HG03064 (cell line): ENCODE measurements at regions not wholly inside any gene's neighbourhood (a gene's known extent, or its start where the extent isn't known, plus 50 kb on each side); places are given as distances from the start of the nearest gene placed in this dataset.

Source experiments
- ATAC-seq: cut with Tn5 transposase; IDR thresholded peaks from one replicate; pipeline ENCODE4 v1.9.1; 2021; ENCODE audit warnings: low read depth; ENCODE audit not compliant: unreplicated experiment

DNA sequence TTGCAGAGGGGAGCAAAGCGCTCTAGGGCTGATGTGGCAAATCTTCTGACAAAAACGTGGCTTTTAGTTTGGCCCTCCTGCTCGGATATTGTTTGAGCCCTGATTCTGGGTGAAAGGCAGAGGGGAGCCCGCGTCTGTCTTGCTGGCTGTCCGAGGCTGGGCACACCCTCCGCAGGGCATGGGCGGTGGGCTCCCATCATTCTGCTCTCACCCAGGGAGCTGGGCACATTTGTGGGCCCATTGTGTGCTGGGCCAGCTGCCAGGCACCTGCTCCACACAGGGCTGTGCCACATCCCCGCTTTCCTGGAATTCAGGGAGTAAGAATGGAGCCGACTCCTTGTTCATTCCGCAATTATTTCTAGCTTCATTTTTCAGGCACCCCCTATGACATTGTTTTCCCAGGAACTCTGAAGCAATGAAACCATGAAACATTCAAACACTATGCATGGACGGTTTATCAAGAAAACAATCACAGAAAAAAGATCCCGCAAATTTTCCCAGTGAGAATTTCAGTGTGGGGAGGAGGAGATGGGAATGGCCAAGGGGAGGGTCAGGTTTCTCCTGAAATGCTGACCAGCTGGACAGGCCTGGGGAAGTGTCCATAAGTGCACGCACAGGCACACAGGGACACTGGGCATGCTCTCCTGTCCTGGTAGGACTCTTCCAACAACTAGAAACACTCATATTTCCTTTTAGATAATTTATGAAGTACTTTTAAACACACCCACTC is 341.1 kb downstream of the CXCL12 start:
- no peak for ATAC-seq

DNA sequence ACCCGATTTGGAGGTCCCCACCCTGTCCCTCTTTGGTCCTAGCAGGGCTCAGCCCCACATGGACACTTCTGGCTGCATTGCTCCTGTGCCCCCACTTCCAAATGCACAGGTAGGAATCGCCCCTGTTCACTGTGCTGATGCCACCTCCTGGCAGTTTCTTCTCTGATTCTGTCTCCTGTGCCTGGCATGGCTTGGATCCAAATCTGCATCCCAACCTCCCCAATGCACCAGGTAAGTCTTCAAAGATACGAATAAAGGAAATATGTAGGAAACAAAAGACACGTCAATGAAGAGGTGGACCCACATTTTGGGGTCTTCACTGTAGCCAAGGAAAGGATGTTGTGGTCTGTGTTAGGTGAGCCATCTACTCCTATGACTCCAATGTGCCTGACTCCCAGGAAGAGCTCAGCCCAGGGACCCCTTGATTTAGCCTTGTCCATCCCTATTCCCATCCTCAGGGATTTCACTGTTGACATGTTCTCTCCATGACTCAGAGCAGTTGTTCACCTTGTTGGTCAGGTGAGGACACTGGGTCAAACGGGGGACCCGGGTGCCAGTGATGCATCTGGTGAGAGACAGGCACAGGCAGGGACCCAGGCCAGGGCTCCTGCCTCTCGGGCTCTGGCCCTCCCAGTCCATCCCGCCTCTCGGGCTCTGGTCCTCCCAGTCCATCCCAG is 341.8 kb downstream of the CXCL12 start:
- no peak for ATAC-seq

DNA sequence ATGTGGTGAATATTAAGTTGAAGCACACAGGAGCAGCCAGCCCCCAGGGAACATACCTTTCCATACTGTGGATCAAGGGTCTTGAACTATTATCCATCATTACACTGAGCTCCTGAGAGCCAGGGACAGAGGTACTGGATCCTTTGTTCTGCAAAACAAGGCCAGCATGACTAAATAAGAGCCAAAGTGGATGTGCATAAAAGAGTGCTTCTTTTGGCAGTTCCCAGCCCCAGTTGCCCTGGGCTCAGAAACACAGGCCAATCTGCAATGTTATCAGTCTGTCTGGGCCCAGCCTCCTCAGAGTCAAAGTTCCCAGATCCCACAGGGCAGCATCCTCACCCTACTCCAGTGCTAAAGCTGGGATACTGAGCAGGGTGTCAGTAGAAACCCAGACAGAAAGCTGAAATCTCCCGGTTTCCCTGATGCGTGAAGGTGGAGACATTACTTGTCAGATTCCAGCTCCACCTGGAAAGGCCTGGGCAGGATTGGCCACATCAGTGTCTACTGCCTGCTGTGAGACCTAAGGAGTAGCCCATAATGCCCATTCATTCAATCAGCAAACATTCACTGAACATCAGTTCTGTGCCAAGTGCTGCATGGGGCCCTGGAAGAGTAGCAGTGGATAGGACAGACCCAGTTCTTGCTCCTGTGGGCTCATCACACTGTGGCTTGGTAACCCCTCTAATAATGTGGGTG is 342.7 kb downstream of the CXCL12 start:
- no peak for ATAC-seq

DNA sequence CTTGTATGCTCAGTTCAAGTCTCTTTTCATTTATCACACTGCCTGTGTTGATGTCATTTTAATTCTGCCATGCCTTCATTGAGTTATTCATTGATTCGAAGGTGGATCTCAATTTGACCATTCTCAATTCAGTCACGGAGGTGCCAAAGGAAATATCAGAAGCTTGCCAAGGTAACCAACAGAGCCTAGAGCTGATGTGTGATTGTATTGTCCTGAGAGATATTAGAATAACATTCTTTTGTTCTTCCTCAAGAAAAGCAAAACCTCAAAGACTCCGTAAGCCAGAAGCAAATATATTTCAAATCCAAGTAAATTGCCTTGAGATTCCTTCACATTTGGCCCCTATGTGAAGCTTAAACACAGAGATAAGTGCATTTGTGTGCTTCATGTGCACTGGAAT is 345.3 kb downstream of the CXCL12 start:
- ATAC-seq = no peak

DNA sequence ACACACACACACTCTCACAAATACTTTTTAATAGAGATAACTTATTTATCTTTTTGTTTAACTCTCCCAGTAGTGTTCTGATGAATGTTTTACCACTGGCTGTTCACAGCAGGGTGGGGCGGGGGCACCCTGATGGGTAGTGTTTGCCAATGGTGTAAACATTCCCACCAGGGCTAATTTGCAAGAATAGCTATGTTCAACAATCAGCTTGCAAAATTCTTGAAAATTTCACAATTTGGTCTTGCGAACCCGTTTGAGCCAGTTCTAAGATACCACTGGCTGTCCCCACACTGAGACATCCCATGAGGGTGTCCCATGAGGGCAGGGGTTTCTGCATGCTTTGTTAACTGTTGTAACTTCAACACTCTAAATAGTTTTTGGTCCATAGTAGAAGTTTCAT is 348.5 kb downstream of the CXCL12 start:
- no peak for ATAC-seq

DNA sequence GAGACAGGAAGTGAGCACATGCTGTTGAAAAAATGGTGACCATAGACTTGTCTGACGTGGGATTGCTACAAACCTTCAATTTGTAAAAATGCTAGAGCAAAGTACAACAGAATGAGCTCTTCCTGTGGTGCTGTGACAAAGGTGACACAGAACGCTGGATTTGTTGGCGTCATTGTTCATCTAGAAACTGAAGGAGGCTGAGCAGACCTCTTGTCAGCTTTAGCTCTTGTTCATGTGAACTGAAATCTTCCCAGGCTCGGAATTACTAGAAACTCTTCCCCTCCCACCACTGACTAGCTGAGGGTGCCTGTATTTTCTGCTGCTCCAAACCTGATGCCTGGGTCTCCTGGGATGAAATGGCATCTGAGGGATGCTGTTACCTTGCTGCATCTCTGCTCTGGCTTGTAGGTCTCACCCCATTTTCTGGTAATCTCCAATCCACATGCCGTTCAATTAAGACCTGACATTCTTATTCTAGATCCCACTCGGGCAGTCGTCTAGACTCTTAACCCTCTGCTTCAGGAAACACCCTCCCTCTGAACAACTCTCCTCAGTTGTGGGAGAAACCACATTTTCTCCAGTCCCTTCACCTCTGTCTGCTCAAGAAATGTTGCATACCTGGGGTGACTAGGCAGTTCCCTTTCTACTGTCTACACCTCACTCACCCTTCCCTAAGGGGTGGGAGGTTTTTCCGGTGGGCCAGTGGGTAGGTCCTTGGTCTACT is 349.3 kb downstream of the CXCL12 start:
- ATAC-seq = no peak

DNA sequence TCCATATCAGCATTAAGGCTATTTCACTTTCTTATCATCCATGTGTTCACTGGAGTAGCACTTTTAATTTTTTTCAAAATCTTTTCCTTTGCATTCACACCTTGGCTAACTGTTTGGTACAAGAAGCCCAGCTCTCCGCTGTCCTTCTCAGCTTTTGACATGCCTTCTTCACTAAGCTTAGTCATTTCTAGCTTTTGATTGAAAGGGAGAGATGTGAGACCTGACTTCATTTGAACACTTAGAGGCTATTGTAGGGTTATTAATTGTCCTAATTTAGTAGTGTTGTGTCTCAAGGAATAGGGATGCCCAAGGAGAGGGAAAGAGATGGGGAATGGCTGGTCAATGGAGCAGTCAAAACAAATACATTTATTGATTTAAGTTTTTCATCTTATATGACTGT is 350.0 kb downstream of the CXCL12 start:
- no peak for ATAC-seq

DNA sequence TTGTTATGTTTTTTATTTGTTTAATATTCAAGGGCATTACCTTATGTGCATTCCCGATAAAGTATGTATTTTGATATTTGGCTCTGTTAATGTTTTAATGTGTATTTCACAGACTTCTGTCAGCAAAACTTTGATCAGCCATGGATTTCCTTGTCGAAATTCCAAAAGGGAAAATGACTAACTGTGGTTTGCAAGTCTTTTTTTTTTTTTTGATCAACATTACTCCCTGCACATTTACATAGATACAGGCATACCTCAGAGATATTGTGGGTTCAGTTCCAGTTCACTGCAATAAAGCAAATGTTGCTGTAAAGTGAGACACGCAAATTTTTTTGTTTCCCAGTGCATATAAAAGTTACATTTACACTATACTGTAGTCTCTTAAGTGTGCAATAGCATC is 351.9 kb downstream of the CXCL12 start:
- no peak for ATAC-seq

DNA sequence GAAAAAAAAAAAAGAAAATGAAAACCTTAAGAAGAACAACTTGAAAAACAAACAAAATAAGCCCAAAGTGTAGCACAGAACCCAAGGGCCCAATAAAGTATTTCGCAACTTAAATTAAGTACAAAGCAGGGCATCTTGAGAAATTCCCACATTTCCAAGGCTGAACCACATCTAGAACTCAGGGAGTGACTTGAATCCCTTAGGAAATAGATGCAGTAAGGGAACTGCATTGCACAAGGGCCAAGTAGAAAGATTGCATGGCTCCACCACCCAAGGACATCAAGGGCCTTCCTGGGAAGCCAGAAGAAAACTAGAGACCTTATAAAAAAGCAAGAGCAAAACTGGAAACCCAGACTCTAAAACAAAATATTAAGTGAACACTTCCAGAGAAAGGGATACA is 352.7 kb downstream of the CXCL12 start:
- ATAC-seq = no peak

DNA sequence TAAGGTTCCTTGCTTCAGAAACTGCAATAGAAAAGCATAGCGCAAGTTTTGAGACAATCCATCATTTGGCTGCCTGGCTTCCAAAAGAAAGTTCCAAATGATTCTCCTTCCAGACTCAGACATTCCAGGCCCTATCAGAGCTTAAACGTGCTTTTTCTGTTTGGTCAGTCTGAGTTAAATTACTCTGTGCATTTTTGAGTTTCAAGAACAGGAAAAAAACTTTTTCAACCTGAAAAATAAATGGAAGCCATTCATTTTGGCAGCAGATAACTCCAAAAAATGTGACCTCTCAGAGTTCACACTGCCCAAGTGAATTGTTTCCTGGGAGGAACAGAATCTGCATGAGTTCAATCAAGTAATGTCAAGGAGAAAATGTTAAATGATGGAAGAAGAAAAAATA is 354.2 kb downstream of the CXCL12 start:
- no peak for ATAC-seq

DNA sequence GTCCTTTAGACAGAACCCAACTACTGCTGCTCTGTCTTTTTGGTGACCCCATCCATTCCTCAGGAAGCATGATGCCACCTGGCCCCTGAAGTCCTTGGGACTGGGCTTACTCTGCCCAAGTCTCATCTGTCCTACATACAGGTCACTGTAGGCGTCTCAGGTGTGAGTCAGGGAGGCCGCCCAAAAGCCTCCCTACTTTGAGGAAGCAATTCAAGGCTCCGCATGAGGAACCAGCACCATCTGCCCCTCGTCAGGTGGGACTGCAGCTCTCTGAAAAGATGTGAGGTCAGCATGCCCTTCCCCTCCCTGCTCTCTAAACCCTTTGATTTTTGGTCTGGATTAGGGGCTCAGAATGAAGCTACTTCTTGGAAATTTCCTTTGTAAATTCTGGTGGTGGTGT is 354.8 kb downstream of the CXCL12 start:
- peak; percentile 86 for ATAC-seq

DNA sequence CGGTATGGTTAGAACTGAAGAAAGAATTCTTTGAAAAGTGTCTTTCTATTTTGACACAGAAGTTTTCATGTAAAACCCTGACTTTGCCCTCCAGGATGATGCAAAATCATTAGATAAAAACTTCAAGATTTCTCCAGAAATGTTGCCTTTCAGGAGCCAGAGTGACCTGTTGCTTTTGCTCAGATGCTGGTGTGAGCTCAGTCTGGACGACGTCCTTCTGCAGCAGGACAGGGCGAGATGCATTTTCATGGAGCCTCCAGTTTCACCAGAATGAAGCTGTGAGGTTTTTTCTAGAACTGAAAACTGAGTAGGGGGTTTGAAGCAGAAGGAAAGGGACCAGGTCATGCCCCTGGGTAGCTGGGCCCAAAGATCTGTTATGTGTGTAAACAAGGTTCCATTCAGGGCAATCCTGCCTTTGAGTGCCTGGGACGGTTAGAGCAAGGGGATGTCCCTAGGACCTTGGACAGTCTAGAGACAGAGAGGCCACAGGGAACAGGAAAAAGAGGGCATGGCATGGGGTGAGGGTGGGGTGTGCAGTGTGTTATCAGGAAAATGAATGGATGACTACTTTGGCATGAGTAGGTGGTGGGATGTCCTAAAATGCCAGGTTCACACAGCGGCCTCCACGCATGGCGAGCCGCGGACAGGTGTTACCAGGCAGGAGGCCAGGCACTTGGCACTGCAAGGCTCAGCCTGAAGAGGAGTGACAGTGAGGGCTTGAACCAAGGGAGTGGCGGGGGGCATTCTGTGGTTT is 356.3 kb downstream of the CXCL12 start:
- no peak for ATAC-seq

DNA sequence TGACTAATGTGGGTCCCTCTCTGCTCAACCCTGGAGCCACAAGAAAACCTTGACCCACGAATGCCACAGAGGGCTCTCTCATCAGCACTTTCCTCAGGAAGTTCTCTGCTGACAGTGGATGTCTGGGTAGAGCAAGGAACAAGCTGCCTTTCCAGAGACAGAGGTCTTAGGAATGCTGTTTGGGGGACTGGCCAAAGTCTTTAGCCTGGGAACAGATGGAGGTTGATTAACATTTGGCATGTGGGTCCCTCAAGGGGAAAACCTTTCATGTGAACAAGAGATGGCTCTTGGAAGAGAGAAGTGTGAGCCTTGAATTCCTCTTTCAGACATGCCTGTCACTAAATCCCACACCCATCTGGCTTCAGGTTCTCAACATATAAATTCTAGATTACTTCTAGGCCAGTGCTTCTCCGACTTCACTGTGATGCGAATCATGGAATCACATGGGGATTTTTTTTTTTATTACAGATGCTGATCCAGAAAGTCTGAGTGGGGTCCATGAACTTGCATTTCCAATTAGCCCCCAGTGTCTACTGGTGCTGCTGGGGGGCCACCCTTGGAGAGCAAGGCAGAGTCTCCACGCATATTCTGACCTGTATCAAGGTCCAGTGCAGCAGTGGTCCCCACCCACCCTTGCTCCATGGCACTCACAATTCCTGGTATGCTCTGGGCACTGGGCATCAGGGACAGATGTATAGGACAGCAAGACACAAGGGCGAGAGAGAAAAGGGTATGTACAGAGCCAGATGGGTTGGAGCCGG is 360.4 kb downstream of the CXCL12 start:
- ATAC-seq = no peak

DNA sequence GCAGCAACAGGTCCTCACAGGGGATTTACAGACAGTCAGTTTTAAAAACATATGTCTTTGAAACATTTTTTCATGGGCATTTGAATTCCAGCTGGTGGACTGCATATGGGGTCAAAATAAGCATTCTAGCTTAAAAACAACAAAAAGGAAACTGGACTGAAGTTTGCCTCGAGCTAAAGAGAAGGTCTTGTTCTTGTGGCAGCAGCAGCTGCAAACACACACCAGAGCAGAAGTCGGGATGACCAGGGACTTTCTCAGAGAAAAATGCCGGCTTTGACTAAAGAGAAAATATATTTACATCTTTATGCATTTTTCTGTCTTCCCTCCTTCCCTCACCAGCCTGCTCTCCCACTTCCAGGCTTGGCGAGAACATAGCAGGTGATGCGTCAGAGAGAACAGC is 361.4 kb downstream of the CXCL12 start:
- no peak for ATAC-seq

DNA sequence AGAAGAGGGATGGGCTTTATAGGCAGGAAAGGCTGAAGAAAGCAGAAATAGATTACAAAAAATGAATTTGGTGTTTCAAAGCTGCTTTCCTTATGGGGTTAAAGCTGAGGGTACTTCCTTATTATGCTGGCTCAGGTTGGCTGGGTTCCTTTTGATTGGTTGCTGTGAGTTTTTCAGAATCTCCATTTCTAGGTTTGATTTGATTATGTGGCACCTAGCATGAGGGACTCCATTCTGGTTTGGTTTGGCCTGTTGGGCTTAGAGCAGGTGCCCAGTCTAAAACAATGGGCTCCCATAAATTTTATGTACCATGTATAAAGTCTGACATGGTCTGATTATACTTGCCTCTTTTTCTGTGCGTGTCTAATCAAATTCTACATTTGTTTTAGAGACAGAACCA is 362.7 kb downstream of the CXCL12 start:
- no peak for ATAC-seq

DNA sequence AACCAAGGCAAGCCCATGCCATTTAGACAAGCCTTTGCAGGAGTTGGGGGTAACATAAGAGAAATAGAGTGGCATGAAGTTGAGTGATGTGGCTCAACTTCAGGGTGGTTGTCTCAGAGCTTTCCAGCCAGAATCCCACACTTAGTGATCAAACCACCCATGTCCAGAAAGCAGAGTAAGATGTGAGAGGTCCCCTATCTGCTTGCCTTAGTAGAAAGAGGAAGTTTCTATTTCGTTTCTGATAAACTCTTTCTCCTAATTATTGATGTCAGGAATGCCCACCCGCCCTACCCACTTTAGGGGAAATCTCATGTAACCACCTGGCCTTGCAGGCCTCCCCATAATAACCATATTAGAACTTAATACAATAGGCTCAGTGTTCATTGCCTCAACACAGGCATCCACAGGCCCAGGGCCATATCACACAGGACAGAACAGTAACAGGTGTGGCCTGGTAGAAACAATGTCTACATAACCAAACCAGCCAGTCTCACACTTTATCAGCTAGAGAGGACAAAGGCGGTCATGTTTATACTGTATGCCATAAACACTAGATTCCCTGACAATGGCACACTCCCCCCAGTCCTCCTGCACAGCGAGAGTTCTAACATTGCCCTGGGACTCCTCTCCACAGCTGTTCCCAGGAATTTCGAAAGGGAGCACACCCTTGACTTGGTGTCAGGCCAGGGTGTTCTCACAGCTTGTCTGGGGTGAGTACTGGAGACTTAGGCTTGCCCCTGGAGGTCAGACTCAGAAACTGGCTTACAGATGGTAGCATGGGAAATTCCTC is 364.4 kb downstream of the CXCL12 start:
- ATAC-seq = no peak

DNA sequence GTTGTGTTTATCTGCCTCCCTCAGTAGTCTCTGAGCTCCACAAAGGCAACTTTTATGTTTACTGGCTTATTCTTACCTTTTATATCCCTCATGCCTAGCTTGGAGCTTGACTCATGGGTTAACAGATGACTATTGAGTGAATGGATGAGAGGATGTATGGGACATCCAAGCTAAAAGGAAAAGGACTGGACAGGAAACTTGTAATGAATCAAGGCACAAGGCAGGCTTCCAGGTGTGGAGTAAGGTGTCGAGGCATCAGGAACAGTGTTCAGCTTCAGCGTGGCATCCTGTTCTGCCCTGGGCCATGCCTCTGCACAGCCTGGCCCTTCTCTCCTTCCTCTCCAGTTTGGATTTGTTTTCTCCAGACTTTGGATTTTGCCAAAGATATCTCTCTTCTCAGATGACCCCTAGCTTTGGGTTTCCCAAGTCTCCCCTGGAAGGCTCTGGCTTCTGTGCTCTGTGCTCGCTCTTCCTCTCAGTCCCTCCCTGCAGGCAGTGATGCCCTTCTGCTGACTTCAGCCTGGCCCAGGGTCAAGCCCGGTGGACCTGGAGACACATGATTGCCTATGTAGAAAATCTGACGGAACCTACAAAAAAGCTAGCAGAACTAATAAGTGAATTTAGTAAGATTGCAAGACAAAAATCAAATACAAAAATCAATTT is 367.3 kb downstream of the CXCL12 start:
- no peak for ATAC-seq
